Ishikawa (cell line): ENCODE measurements at regions not wholly inside any gene's neighbourhood (a gene's known extent, or its start where the extent isn't known, plus 50 kb on each side); places are given as distances from the start of the nearest gene placed in this dataset.

ENCODE experiments used
- CEBPB ChIP-seq: IDR thresholded peaks from 2 replicates; pipeline ENCODE4 v1.6.1; 2012
- EP300 ChIP-seq: IDR thresholded peaks from 2 replicates; pipeline ENCODE4 v1.6.1; 2012; ENCODE audit warnings: borderline replicate concordance
- FOXM1 ChIP-seq: IDR thresholded peaks from 2 replicates; pipeline ENCODE4 v1.6.1; 2012; ENCODE audit warnings: low read depth, borderline replicate concordance
- MAX ChIP-seq: IDR thresholded peaks from 2 replicates; pipeline ENCODE4 v1.6.1; 2012
- NFIC ChIP-seq: IDR thresholded peaks from 2 replicates; pipeline ENCODE4 v1.6.1; 2012
- RAD21 ChIP-seq: IDR thresholded peaks from 2 replicates; pipeline ENCODE4 v1.6.1; 2012; ENCODE audit warnings: low read depth
- REST ChIP-seq: IDR thresholded peaks from 2 replicates; pipeline ENCODE4 v1.6.1; 2012; ENCODE audit warnings: low read depth, mild to moderate bottlenecking
- TAF1 ChIP-seq: IDR thresholded peaks from 2 replicates; pipeline ENCODE4 v1.6.1; 2012; ENCODE audit warnings: low read depth, mild to moderate bottlenecking
- TEAD4 ChIP-seq: IDR thresholded peaks from 2 replicates; pipeline ENCODE4 v1.6.1; 2012
- USF1 ChIP-seq: IDR thresholded peaks from 2 replicates; pipeline ENCODE4 v1.6.1; 2012
- YY1 ChIP-seq: IDR thresholded peaks from 2 replicates; pipeline ENCODE4 v1.6.1; 2012; ENCODE audit warnings: low read depth

GRCh38 chr2:41320491-41320890 lies 727.3 kb upstream of the PKDCC start:
- TF ChIP-seq YY1, result no peak
- no peak for TF ChIP-seq RAD21
- no peak for TF ChIP-seq MAX
- TF ChIP-seq TAF1, result no peak
- no peak for TF ChIP-seq REST
- TF ChIP-seq CEBPB, result no peak
- TF ChIP-seq FOXM1, result no peak
- no peak for TF ChIP-seq EP300
- no peak for TF ChIP-seq USF1
- TF ChIP-seq NFIC, result no peak
- no peak for TF ChIP-seq TEAD4
